Skin of body (tissue), 1 donor: ENCODE measurements at regions not wholly inside any gene's neighbourhood (a gene's known extent, or its start where the extent isn't known, plus 50 kb on each side); places are given as distances from the start of the nearest gene placed in this dataset.

Experiments
- DNase-seq: peaks from one replicate; lab custom pipeline; 2025; lab: John Stamatoyannopoulos, UW

DNA sequence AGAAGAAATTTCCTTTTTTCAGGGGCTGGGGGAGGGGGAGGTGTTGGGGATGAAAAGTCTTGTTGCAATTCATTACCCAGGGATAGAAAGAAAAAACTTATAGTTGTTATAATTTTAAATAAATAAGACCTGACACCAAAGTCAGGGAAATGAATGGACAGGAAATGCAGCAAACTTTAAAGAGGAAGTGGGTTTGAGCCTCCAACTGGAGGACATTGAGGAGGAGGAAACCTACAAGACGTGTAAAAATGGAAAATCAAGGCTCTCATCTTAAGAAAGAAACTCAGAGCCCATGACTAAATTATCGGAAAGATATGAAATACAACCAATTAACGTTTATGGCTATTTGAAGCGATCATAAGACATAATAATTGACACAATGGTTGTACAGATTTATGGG is 54.4 kb downstream of the NIBAN1 start:
- DNase-seq: no peak

DNA sequence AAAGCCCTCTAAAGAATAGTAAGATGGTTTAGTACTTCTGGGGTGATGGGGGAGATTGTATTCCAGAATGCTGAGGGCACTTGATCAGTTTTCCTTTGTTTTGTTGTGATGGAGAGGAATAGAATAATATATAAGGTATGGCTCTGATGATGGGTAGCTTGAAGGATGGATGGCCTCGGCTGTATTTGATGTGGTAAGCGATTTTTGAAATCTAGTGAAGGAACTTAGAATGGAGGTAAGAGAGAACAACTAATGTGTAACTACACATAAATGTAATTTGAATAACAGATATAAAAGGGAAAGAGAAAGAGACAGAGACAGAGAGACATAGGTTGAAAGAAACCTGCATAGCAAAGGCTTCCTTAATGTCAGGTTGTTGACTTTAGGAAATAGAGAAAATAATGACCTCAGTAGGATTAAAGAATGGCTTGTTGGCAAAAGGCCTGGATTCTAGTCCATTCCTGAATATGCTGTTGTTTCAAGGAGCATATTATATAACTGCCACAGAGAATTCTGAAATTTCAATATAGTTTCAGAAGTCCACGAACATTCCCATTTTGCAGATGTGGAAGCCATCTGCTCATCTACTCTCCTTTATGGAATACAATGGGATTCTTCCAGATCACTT is 58.7 kb downstream of the NIBAN1 start:
- DNase-seq: no peak

DNA sequence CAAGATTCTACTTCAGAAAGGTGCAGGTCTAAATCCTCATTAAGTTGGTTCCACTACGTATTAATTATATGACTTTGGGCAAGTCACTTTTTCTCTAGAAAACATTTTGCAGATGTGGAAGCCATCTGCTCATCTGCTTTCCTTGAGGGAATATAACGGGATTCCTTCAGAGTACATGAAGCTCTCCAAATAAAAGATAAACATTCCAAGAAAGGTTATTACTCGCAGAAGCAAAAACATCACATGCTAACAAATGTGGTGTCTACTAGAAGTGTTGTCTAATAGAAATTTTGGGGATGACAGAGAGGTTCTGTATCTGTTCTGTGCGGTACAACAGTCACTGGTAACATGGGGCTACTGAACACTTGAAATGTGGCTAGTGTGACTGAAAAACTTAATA is 60.2 kb downstream of the NIBAN1 start:
- no peak for DNase-seq

DNA sequence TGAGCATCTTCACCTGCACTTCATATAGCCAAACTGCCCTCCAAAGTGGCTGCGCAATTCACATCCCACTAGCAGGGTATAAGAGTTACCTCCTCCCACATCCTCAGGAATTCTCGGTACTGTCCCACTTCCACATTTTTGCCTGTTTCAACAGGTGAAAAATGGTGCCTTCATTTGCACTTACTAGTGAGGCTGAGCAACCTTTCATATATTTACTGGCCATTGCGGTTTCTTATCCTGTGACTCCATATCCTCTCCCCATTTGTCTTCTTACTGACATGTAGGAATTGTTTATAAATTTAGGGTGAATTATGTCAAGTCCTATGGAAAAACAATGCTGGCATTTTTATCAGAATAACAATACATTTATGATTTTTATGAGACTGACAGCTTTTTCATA is 61.9 kb downstream of the NIBAN1 start:
- DNase-seq: no peak

DNA sequence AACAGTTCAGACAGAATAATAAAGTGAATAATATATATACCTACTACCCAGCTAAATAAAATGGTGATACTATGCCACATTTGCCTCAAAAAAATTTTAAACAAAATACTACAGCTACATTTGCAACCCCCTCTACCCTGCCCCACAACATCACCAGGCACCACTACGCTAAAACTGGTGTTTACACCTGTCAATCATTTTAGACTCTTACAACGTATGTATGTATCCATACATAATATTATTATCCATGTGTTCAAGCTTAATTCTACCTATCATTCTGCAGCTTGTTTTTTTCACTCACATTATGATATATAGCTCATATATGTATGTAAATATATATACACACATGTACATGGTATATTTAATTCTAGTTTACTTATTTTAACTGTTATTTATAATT is 62.5 kb downstream of the NIBAN1 start:
- no peak for DNase-seq

DNA sequence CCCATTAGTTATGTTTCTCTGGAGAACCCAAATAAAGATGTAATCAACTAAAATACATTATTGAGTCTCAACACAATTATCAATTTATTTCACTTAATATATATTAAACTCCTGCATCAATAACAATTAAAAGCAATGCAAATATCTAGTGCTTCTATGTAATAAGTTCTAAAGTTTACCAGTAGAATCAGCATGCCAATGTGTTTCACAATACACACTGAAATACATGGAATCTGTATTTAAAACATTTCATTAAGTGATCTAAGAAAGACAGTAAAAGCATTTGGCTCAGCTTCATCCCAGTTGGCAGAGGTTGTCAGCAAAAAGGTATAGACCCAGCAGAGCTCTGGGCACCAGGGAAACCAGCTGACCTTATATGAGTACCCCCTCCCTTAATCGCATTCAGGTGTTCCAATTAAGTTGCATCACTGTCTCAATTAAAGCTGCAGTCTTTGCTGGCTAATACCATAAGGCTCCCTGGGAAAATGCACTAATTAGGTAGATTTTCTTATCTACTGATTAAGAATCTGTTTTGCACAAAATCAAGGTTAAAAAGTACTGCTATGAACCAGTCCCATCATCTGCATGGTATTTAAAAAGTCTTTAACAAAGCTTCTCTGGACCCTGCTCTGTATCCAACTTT is 63.1 kb downstream of the NIBAN1 start:
- no peak for DNase-seq

DNA sequence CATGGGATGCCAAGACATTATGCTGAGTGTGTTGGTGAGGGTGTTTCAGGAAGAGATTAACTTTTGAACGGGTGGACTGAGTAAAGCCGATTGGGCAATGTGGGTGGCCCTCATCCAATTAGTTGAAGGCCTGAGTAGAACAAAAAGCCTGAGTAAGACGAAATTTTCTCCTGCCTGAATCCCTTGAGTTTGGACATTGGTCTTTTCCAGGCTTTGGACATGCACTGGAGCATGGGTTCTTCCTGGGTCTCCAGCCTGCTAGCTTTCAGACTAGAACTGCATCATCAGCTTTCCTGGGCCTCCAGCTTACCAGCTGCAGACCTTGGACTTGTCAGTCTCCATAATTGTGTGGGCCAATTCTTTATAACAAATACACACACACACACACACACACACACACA is 63.6 kb downstream of the NIBAN1 start:
- DNase-seq: no peak

DNA sequence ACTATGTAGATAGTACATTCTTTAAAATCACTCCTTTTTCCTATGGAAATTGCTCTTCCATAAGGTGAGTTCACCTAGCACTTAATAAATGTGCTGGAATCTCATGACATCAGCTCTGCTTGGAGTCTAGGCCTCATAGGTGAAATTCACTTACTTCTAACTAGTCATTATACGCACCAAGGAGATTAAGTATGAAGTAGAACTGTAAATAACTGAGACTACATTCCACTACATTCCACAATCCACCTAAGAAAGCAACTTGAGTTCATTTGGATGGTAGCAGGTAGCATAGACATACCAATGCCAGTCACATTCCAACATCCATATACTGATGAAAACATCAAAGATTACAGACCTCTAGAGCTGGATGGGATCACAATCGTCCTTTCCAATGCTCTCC is 64.3 kb downstream of the NIBAN1 start:
- no peak for DNase-seq

DNA sequence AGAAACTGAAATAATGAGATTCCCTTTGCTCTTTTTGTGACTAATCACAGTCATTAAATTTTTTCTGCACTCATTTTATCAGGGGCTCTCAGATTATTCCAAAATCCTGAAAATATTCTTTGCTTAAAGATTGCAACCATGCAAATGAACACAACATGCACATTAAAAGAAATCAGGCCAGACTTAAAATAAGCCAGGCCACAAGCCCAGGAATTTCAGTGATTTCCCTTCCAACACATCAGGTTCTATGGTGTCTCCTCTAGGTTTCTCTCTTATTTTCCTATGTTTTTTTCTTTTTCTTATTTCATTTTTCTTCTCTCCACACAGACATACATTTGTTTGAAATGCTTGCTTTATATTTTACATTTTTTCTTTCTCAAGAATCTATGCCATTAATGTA is 65.3 kb downstream of the NIBAN1 start:
- no peak for DNase-seq

DNA sequence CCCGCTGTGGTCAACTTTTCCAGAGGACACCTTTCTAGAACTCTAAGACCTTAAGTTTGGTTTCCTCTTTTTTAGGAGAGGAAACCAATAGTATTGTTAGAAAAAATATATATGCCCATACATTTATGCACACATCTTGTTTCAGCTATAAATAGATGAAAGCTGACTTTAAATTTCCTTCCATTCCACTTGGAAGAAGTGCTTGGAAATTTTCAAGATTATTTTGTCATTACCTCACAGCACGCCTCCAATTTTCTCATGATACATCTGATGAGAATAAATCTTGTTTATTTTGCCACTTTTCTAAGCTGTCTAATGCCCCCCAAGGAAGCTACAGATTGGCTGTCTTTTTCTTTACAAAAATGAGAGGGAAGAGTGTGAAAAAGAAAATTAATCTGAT is 65.8 kb downstream of the NIBAN1 start:
- DNase-seq: no peak

DNA sequence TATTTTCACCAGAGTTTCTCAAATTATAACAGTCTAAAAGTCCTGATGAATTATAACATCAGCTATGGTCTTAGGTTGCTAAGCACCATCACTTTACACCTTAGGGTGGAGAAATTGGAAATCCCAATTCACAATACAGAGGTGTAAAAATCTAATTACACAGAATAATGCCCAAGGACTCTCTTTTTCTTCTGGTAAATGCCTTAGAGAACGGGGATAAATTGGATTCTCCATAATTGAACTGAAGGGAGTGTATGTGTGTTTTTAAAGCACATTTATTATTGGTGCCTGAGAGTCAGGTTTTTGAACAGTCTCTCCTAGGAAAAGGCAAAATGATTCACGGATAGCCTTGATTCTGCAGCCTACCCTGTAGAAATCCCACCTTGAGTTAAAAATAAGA is 66.8 kb downstream of the NIBAN1 start:
- DNase-seq: no peak

DNA sequence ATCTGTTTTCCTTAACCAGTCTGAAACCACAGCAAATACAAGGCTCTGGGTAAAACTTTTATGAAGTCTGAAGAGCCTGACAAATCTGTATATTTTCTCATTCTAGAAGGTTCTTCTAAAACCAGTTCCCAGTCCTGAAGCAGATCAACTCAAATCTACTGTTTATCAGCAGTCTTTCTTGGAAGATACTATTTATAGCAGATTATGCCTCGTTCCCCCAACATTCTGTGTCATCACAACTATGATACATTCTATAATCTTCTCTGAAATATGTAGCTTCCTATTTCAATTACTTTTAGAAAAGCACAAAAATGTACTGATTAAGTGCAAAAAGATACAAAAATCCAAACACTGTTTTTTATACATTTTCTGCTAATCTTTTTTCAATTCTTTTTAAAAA is 67.5 kb downstream of the NIBAN1 start:
- DNase-seq: no peak

DNA sequence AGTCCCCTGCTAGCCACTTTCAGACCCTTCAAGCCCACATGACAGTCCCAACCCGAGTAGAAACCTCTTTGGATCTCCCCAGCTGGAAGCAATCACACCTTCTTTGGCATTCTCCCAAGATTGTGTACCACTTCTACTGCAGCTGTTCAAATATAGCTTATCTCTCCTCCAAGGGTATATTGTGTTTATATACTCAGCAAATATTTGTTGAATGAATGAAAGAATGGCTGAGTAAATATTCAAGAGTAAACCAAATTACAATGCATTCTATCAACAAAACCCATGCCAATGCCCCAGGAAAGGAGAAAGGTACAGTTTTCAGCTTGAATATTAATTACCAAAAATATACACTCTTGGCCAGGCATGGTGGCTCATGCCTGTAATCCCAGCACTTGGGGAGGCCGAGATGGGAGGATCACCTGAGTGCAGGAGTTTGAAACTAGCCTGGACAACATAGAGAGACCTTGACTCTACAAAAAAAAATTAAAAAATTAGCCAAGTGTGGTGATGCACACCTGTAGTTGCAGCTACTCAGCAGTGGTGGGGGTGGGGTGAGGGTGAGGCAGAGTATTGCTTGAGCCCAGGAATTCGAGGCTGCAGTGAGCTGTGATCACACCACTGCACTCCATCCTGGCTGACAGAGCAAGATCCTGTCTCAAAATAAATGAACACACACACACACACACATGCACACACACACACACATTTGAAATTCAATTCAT is 68.5 kb downstream of the NIBAN1 start:
- DNase-seq: no peak

DNA sequence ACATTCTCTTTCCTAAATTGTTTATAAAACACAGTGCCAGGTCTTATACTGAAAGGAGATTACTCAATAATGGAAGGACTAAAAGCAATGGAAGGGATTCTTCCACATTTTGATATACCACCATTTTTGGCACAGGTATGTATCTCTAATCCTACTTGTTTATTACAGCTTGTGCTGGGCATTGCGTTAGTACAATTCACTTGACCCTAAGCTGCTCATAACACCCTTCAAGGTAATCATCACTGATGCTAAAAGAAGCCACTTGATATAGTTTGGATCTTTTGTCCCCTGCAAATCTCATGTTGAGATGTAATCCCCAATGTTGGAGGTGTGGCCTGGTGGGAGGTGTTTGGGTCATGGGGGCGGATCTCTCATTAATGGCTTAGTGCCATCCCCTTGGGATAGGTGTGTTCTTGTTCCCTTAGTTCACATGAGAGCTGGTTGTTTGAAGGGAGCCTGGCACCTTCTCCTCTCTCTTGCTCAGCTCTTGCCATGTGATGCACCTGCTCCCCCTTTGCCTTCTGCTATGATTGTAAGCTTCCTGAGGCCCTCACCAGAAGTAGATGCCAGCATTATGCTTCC is 71.1 kb downstream of the NIBAN1 start:
- no peak for DNase-seq

DNA sequence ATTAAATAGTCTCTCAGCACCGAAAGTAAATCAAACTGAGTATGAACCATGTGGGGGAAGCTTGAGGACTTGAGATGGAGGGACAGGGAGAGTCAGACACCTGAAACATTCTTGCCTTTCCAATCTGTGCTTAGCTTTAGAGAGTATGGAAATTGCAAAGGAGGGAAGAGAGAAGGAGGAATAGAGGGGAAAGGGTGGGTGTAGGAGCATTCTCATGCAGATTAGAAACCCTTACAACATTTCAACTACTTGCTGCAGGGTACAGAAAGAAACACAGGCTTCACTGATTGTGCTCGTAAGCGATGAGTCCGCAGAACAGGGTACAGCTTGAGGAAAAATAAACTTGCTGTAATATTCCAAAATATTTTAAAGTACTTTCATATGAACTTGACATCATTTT is 73.8 kb downstream of the NIBAN1 start:
- DNase-seq: no peak

DNA sequence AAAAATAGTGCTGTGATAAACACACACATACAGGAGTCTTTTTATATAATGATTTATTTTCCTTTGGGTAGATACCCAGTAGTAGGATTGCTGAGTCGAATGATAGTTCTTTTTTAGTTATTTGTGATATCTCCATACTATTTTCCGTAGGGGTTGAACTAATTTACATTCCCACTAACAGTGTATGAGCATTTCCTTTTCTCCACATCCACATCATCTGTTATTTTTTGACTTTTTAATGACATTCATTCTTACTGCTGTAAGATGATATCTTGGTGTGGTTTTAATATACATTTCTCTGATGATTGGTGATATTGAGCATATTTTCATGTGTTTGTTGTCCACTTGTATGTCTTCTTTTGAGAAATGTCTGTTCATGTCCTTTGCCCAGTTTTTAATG is 78.3 kb downstream of the NIBAN1 start:
- no peak for DNase-seq

DNA sequence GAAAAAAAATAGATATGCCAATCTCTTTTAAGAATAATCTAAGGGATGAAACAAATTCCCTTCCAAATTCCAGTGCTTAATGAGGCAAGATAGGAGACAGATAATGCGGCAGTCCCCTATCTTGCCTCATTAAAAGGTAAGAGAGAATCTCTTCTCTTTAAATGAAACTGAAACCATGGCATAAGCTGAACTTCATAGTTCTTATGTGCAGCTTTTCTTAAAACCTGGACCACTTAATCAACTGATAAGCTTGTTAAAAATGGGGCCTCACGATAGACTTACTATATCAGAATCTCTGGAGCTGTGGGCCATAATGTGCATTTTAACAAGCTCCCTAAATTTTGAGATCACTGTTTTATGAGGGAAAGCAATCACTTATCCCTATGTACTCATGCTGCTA is 79.2 kb downstream of the NIBAN1 start:
- no peak for DNase-seq

DNA sequence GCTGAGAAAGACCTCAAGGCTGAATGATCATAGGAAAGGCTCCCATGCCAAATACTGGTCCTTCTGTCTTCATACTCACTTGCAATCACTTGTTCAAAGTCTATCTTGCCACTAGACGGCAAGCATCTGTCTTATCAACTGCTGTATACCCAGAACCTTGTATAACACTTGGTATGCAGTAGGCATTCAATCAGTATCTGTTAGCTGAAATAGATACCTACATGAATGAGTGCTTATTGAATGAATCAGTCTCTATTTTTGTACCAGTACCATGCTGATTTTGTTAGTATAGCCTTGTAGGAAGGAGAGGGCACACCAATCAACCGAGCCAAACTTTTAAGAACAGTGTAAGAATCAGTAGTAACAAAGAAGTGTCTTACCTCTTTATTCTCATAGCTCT is 80.6 kb downstream of the NIBAN1 start:
- DNase-seq: no peak

DNA sequence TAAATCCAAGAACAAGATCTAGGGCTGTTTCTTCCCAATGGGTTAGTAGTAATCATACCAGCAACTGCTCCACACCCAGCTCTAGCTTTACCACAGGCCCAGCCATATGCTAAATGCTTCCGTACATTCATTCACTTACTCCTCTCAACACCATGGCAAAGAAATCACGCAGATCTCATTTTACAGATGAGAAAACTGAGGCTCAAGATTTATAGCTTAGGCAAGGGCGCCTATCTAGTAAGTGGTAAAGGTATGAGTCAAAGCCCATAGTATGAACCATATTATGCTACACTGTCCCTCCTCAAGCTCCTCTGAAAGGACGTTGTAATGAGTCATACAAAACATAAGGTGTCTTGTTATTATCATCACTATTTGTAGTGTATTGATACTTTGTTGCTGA is 82.2 kb downstream of the NIBAN1 start:
- no peak for DNase-seq

DNA sequence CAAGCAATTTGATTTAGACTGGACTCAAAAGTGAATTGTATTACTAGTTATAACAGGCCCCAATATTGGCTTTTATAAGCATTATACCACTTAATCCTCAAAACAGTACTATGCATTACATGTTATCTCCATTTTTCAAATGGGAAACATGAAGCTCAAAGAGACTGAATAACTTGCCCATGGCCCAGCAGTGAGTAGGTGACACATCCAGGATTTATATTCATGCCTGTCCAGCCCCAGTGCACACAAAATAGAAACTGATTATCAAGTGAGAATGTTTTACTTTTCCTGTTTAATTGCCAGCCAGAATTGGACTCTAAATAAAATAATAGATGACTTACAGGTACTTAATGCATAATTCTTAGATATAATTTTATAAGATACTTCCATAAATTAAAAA is 82.9 kb downstream of the NIBAN1 start:
- no peak for DNase-seq

DNA sequence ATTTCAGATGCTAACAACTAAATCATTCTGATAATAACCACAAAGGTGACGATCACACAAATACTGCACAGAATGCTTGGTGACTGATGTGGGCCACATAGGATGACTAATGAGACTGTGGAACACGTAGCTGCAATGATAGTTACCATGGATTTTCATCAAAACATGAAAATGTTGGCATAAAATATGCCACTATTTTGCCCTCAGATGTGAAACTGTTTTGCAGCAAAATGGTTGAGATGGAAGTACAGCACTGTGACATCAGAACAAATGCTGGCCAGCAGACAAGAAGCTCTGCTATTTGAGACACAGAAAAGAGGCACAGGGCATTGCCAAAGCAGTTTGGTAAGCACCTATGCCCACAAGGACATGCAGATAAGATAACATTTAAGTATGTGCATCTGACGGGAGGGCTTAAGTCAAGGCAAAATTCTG is 83.8 kb downstream of the NIBAN1 start:
- no peak for DNase-seq

DNA sequence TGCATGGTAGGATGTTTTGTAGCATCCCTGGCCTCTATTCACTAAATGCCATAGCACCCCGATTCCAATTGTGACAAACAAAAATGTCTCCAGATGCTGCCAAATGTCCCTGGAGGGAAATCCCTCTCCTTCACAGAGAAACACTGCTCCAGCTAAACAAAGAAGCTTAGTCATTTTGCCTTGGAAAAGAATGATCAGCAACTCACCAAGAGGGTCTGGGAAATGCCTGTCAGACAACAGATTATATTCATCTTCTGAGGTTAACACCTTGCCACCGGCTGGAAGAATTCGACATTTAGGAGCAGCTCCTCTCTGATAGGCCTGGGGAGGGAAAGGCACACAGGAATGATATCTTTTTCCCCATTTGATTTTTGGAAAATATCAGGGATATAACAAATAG is 84.4 kb downstream of the NIBAN1 start:
- DNase-seq: no peak

DNA sequence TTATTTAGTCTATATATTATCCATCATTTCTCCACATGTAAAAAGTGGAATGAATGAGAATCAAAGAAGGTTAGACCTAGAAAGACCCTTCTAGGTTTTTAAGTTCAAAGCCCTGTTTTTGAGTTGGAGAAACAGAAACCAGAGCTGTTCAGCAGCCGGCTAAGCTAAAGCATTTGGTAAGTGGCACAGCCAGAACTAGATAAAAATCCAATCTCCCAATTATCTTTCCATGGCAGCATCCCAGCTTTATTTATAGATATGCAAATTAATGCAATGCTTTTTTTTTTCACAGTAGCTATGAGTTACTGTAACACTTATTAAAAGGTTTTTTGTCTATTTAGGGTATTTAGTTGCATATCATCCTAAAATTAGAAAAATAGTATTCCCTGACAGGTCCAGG is 85.1 kb downstream of the NIBAN1 start:
- no peak for DNase-seq
